Panc1 (cell line): ENCODE measurements at regions not wholly inside any gene's neighbourhood (a gene's known extent, or its start where the extent isn't known, plus 50 kb on each side); places are given as distances from the start of the nearest gene placed in this dataset.

Experiments used
- ATAC-seq: fragments of 200-7000 bp; cut with Tn5 transposase; 2 replicates; pipeline ENCODE4 v1.9.1; 2020; ENCODE audit warnings: mild to moderate bottlenecking, moderate library complexity
- BruUV-seq: library from RNA; stranded (reverse); fragments of 400-500 nt; replicated peaks from 2 replicates; lab custom pipeline; 2021; lab: Mats Ljungman, UMichigan
- CTCF ChIA-PET: fragments of 300-600 bp; sonication (Branson Sonifier 250); formaldehyde crosslinking; loops from one replicate; lab custom pipeline; 2022; ENCODE audit warnings: antibody characterized with exemption; lab: Charles Lee
- POLR2A ChIA-PET: fragments of 300-600 bp; sonication (Branson Sonifier 250); formaldehyde crosslinking; loops from one replicate; lab custom pipeline; 2022; ENCODE audit warnings: antibody characterized with exemption; lab: Charles Lee
- DNase-seq: peaks from one replicate; pipeline ENCODE4 v3.0.0-alpha.2; 2010; ENCODE audit warnings: low read depth, low spot score
- H3K27ac ChIP-seq: 2 replicates; pipeline ENCODE4 v1.5.1; 2011; ENCODE audit warnings: mild to moderate bottlenecking, low read length, inconsistent platforms
- H3K27me3 ChIP-seq: fragments of 200-500 bp; sonication (Bioruptor generic); 2 replicates; pipeline ENCODE4 v1.6.0; 2014; ENCODE audit warnings: low read length, inconsistent platforms; ENCODE audit not compliant: control insufficient read depth, insufficient read depth
- H3K36me3 ChIP-seq: fragments of 200-500 bp; sonication (Bioruptor generic); 2 replicates; pipeline ENCODE4 v1.5.1; 2014; ENCODE audit warnings: inconsistent platforms, mild to moderate bottlenecking, low read length, moderate library complexity; ENCODE audit not compliant: control insufficient read depth, insufficient read depth
- H3K4me1 ChIP-seq: 2 replicates; pipeline ENCODE4 v1.5.1; 2011; ENCODE audit warnings: inconsistent platforms, mild to moderate bottlenecking, low read length, moderate library complexity; ENCODE audit not compliant: control insufficient read depth, insufficient read depth
- H3K4me3 ChIP-seq, 2 experiments: 2 replicates each; pipeline ENCODE4 v1.5.1; 2011 to 2012; ENCODE audit warnings: low read depth in 2 of 2, low read length in 2 of 2, mild to moderate bottlenecking in 2 of 2, inconsistent platforms in 1 of 2, moderate library complexity in 1 of 2
- H3K9me3 ChIP-seq: fragments of 200-500 bp; sonication (Bioruptor generic); 2 replicates; pipeline ENCODE4 v1.5.1; 2014; ENCODE audit warnings: low read depth, mild to moderate bottlenecking, inconsistent platforms, low read length, moderate library complexity; ENCODE audit not compliant: control insufficient read depth, insufficient read depth
- POLR2AphosphoS5 ChIP-seq: IDR thresholded peaks from 2 replicates; pipeline ENCODE4 v1.6.1; 2012; ENCODE audit warnings: mild to moderate bottlenecking, low read depth, low read length, moderate library complexity
- REST ChIP-seq, 2 experiments: IDR thresholded peaks; 2 replicates each; pipeline ENCODE4 v1.6.1; 2011 to 2012; ENCODE audit warnings: low read depth in 2 of 2, control low read depth in 1 of 2, low read length in 1 of 2, mild to moderate bottlenecking in 1 of 2, moderate library complexity in 1 of 2; ENCODE audit not compliant: insufficient read depth in 1 of 2
- SIN3A ChIP-seq: IDR thresholded peaks from 2 replicates; pipeline ENCODE4 v1.6.1; 2012; ENCODE audit warnings: low read depth, mild to moderate bottlenecking, low read length, moderate library complexity, borderline replicate concordance; ENCODE audit not compliant: insufficient read depth
- TCF7L2 ChIP-seq: IDR thresholded peaks from 2 replicates; pipeline ENCODE4 v1.6.1; 2011; ENCODE audit warnings: mild to moderate bottlenecking, low read depth, low read length, inconsistent platforms
- in situ Hi-C: cut with HindIII; loops from 2 replicates; pipeline ENCODE4 v1.10.0; 2016; ENCODE audit warnings: low sequenced_read_pairs, low pct_unique_long_range_greater_than_20kb
- intact Hi-C: fragments of 100-400 bp; cut with micrococcal nuclease; formaldehyde crosslinking; loops from one replicate; pipeline ENCODE4 v1.10.0; 2022; ENCODE audit not compliant: unreplicated experiment
- TF ChIP-seq, protein P1 (sequence below): fragments of 450-650 bp; IDR thresholded peaks from 2 replicates; pipeline ENCODE4 v1.5.1; 2017; ENCODE audit warnings: mild to moderate bottlenecking

- BruUV-seq: no TSS peak
- no peaks in the 10 kb centered on the region for H3K9me3 ChIP-seq
- no peaks in the 10 kb centered on the region for H3K27me3 ChIP-seq
- POLR2A ChIA-PET: no interaction called here
- intact Hi-C loops: no loop called here
- no peaks in the 10 kb centered on the region for H3K36me3 ChIP-seq
- ATAC-seq (no peak), DNase-seq (no peak)
- TF ChIP-seq SIN3A (no peak), TCF7L2 (no peak)
- H3K27ac ChIP-seq: no peak overlapping the region
- H3K4me1 ChIP-seq: no peaks in the 10 kb centered on the region
- no peak overlapping the region for H3K4me3 ChIP-seq
- in situ Hi-C loops: no loop called here
- CTCF ChIA-PET: no interaction called here
These were observed 953.6 kb upstream of the AGA start for GRCh38 chr4:178395798-178396197.

DNA sequence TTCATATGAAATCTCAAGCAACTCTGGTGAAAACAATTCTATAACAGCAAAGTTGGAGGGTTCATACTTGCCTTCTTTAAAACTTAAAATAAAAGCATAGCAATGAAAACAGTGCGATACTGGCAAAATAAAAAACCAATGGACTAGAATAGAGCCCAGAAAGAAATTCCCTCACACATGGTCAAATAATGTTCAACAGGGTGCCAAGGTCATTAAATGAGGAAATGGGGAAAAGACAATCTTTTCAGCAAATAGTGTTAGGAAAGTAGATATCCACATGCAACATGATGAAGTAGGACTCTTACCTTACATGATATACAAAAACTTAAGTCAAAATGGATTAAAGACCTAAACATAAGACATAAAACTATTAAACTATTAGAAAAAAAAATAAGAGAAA lies 970.2 kb upstream of the AGA start:
- no peaks in the 10 kb centered on the region for H3K9me3 ChIP-seq
- H3K27me3 ChIP-seq: no peaks in the 10 kb centered on the region
- CTCF ChIA-PET: no interaction called here
- POLR2A ChIA-PET: no interaction called here
- H3K36me3 ChIP-seq: no peaks in the 10 kb centered on the region
- BruUV-seq: no TSS peak
- no peak overlapping the region for H3K4me3 ChIP-seq
- ATAC-seq (no peak), DNase-seq (no peak)
- TF ChIP-seq, protein P1, sequence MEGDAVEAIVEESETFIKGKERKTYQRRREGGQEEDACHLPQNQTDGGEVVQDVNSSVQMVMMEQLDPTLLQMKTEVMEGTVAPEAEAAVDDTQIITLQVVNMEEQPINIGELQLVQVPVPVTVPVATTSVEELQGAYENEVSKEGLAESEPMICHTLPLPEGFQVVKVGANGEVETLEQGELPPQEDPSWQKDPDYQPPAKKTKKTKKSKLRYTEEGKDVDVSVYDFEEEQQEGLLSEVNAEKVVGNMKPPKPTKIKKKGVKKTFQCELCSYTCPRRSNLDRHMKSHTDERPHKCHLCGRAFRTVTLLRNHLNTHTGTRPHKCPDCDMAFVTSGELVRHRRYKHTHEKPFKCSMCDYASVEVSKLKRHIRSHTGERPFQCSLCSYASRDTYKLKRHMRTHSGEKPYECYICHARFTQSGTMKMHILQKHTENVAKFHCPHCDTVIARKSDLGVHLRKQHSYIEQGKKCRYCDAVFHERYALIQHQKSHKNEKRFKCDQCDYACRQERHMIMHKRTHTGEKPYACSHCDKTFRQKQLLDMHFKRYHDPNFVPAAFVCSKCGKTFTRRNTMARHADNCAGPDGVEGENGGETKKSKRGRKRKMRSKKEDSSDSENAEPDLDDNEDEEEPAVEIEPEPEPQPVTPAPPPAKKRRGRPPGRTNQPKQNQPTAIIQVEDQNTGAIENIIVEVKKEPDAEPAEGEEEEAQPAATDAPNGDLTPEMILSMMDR: no peak
- TF ChIP-seq POLR2AphosphoS5 (no peak), SIN3A (no peak), REST (IDR thresholded peaks at IDR 0.05; ENCODE audit: insufficient read depth in 1 of 2, low read depth in 2 of 2, low read length in 1 of 2) (no peak)
- in situ Hi-C loops: no loop called here
- intact Hi-C loops: no loop called here
- H3K4me1 ChIP-seq: no peaks in the 10 kb centered on the region
- no peak overlapping the region for H3K27ac ChIP-seq

DNA sequence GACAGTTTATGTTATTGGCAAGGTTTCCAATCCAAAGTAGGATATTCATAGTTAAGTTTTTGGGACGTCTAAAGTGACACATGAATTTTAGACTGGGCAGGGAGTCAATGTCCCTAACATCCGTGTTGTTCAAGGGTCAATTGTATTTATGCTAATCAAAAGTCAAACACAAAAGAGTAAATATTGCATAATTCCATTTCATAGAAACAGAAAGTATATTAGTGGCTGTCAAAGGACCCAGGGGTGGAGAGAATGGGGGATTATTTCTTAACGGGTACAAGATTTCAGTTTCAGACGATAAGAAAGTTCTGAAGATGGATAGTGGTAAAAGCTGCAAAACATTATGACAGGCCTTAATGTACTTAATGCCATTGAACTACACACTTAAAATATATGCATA lies 971.8 kb upstream of the AGA start:
- TF ChIP-seq REST (IDR thresholded peaks at IDR 0.05; ENCODE audit: insufficient read depth in 1 of 2, low read depth in 2 of 2, low read length in 1 of 2): no peak
- TF ChIP-seq POLR2AphosphoS5: no peak
- TF ChIP-seq, protein P1: no peak
- TF ChIP-seq TCF7L2: no peak
- no peak for TF ChIP-seq SIN3A
- H3K4me1 ChIP-seq: no peaks in the 10 kb centered on the region
- no TSS peak for BruUV-seq

More for the DNA sequence above, 971.8 kb upstream of the AGA start:
- H3K9me3 ChIP-seq: no peaks in the 10 kb centered on the region
- DNase-seq (no peak), ATAC-seq (no peak)
- in situ Hi-C loops (no loop called here), intact Hi-C loops (no loop called here)
- no peaks in the 10 kb centered on the region for H3K36me3 ChIP-seq
- no peak overlapping the region for H3K27ac ChIP-seq
- H3K27me3 ChIP-seq: no peaks in the 10 kb centered on the region
- POLR2A ChIA-PET: no interaction called here
- H3K4me3 ChIP-seq: no peak overlapping the region
- CTCF ChIA-PET: interaction anchor here (0.6 kb wide), 1 partner anchor 36 kb away, joined by 3 read pairs; no protein-coding TSS in a partner anchor
